ENCODE measurements at regions not wholly inside any gene's neighbourhood (a gene's known extent, or its start where the extent isn't known, plus 50 kb on each side); places are given as distances from the start of the nearest gene placed in this dataset.

GRCh38 chr4:128604840-128605239, 204.7 kb upstream of the JADE1 start:
- intact Hi-C loops (cut with micrococcal nuclease; ENCODE audit: unreplicated experiment) = no loop called here
- H3K4me3 ChIP-seq (ENCODE audit: low read depth, low read length, poor library complexity, severe bottlenecking) = no peak overlapping the region
- H3K36me3 ChIP-seq (ENCODE audit: insufficient read depth, low read length) = no peaks in the 10 kb centered on the region
- H3K9me3 ChIP-seq (ENCODE audit: low read length) = no peaks in the 10 kb centered on the region
- no peaks in the 10 kb centered on the region for H3K79me2 ChIP-seq (ENCODE audit: insufficient read depth, low read depth, low read length)
- DNase-seq (ENCODE audit: low spot score) = no peak
- POLR2A ChIA-PET = interaction anchor here (0.5 kb wide), 1 partner anchor 48 kb away, joined by 3 read pairs; no protein-coding TSS in a partner anchor
- BruUV-seq (replicated peaks) = no TSS peak
- H4K20me1 ChIP-seq (ENCODE audit: insufficient read depth, low read length) = no peaks in the 10 kb centered on the region
- TF ChIP-seq EZH2phosphoT487 (IDR thresholded peaks at IDR 0.05; ENCODE audit: borderline replicate concordance, low read depth, low read length) (no peak), CTCF (conservative IDR thresholded peaks at IDR 0.05; ENCODE audit: low read length) (no peak)
- no peaks in the 10 kb centered on the region for H3K9me2 ChIP-seq (ENCODE audit: insufficient read depth, low read length)
- no peaks in the 10 kb centered on the region for H3K4me1 ChIP-seq (ENCODE audit: insufficient read depth, low read length, poor library complexity, severe bottlenecking)
- H2AFZ ChIP-seq (ENCODE audit: low read length) = no peak overlapping the region
- no peak overlapping the region for H3K27ac ChIP-seq (ENCODE audit: low read depth, low read length, poor library complexity, severe bottlenecking)
- CTCF ChIA-PET (ENCODE audit: unreplicated experiment) = interaction anchor here (0.9 kb wide), 1 partner anchor 152 kb away, joined by 3 read pairs; no protein-coding TSS in a partner anchor
- no peak overlapping the region for H3K4me2 ChIP-seq (ENCODE audit: low read length)

- no TSS peak for BruUV-seq (replicated peaks)
- Histone ChIP-seq H3K9me2 (ENCODE audit: insufficient read depth, low read length) (no peaks in the 10 kb centered on the region), H2AFZ (ENCODE audit: low read length) (no peak overlapping the region), H4K20me1 (ENCODE audit: insufficient read depth, low read length) (no peaks in the 10 kb centered on the region), H3K4me1 (ENCODE audit: insufficient read depth, low read length, poor library complexity, severe bottlenecking) (no peaks in the 10 kb centered on the region), H3K4me3 (ENCODE audit: low read depth, low read length, poor library complexity, severe bottlenecking) (no peak overlapping the region), H3K4me2 (ENCODE audit: low read length) (no peak overlapping the region), H3K36me3 (ENCODE audit: insufficient read depth, low read length) (no peaks in the 10 kb centered on the region), H3K79me2 (ENCODE audit: insufficient read depth, low read depth, low read length) (no peaks in the 10 kb centered on the region), H3K27ac (ENCODE audit: low read depth, low read length, poor library complexity, severe bottlenecking) (no peak overlapping the region), H3K9me3 (ENCODE audit: low read length) (no peaks in the 10 kb centered on the region)
- POLR2A ChIA-PET = interaction anchor here (0.5 kb wide), 1 partner anchor 47 kb away, joined by 3 read pairs; no protein-coding TSS in a partner anchor
- no peak for DNase-seq (ENCODE audit: low spot score)
- TF ChIP-seq EZH2phosphoT487 (IDR thresholded peaks at IDR 0.05; ENCODE audit: borderline replicate concordance, low read depth, low read length) = no peak
- no peak for TF ChIP-seq CTCF (conservative IDR thresholded peaks at IDR 0.05; ENCODE audit: low read length)
- intact Hi-C loops (cut with micrococcal nuclease; ENCODE audit: unreplicated experiment) = no loop called here
- CTCF ChIA-PET (ENCODE audit: unreplicated experiment) = interaction anchor here (0.9 kb wide), 1 partner anchor 153 kb away, joined by 3 read pairs; no protein-coding TSS in a partner anchor
Observed at GRCh38 chr4:128604204-128604603, 205.3 kb upstream of the JADE1 start.

- BruUV-seq (replicated peaks) = no TSS peak
- no peaks in the 10 kb centered on the region for H4K20me1 ChIP-seq (ENCODE audit: insufficient read depth, low read length)
- no peak overlapping the region for H3K4me3 ChIP-seq (ENCODE audit: low read depth, low read length, poor library complexity, severe bottlenecking)
- TF ChIP-seq CTCF (conservative IDR thresholded peaks at IDR 0.05; ENCODE audit: low read length) = no peak
- no peak for TF ChIP-seq EZH2phosphoT487 (IDR thresholded peaks at IDR 0.05; ENCODE audit: borderline replicate concordance, low read depth, low read length)
- no peak overlapping the region for H3K27ac ChIP-seq (ENCODE audit: low read depth, low read length, poor library complexity, severe bottlenecking)
- no peak for DNase-seq (ENCODE audit: low spot score)
- no peak overlapping the region for H2AFZ ChIP-seq (ENCODE audit: low read length)
- H3K4me2 ChIP-seq (ENCODE audit: low read length) = no peak overlapping the region
- CTCF ChIA-PET (ENCODE audit: unreplicated experiment) = no interaction called here
- no peaks in the 10 kb centered on the region for H3K79me2 ChIP-seq (ENCODE audit: insufficient read depth, low read depth, low read length)
- POLR2A ChIA-PET = no interaction called here
- H3K9me3 ChIP-seq (ENCODE audit: low read length) = no peaks in the 10 kb centered on the region
- no peaks in the 10 kb centered on the region for H3K4me1 ChIP-seq (ENCODE audit: insufficient read depth, low read length, poor library complexity, severe bottlenecking)
- intact Hi-C loops (cut with micrococcal nuclease; ENCODE audit: unreplicated experiment) = no loop called here
- H3K9me2 ChIP-seq (ENCODE audit: insufficient read depth, low read length) = no peaks in the 10 kb centered on the region
- no peaks in the 10 kb centered on the region for H3K36me3 ChIP-seq (ENCODE audit: insufficient read depth, low read length)
Observed at GRCh38 chr4:128603081-128603480, 206.4 kb upstream of the JADE1 start.
